ENCODE measurements at regions not wholly inside any gene's neighbourhood (a gene's known extent, or its start where the extent isn't known, plus 50 kb on each side); places are given as distances from the start of the nearest gene placed in this dataset.
A peak's percentile ranks its signal among the peaks of the same experiment; 100 is the strongest.

GRCh38 chr20:51306521-51307358 lies 235.8 kb downstream of the NFATC2 start:
- POLR2A ChIA-PET, result interaction anchor here (0.7 kb wide), 1 partner anchor 326 kb away, joined by 4 read pairs; no protein-coding TSS in a partner anchor
- H3K27ac ChIP-seq (ENCODE audit: extremely low read depth, low read depth, low read length), result no peak overlapping the region
- peak; percentile 83 for FAIRE-seq
- no peaks in the 10 kb centered on the region for H3K79me2 ChIP-seq (ENCODE audit: control insufficient read depth, insufficient read depth, low read length)
- peak; percentile 75 to 83 (median 82) for DNase-seq (ENCODE audit: extremely low read depth in 1 of 4, low spot score in 3 of 4)
- no peak overlapping the region for H2AFZ ChIP-seq (ENCODE audit: low read depth, low read length)
- H3K9me3 ChIP-seq (replicated peaks; ENCODE audit: control insufficient read depth, insufficient read depth, low read depth, low read length), result no peaks in the 10 kb centered on the region
- H3K36me3 ChIP-seq (ENCODE audit: control insufficient read depth, insufficient read depth, low read length), result no peaks in the 10 kb centered on the region
- H3K4me1 ChIP-seq (replicated peaks in 1 of 2; ENCODE audit: control insufficient read depth in 2 of 2, insufficient read depth in 2 of 2, low read length in 2 of 2), result peaks cover 0 to 5% of the 10 kb centered on the region in 2 experiments; a peak in 1 of 5 replicates
- CTCF ChIA-PET (ENCODE audit: low intra/inter-chr PET ratio), result interaction anchor here (0.7 to 3.0 kb wide), 6 partner anchors 87 to 515 kb away, joined by 3 to 13 read pairs (median 4); partner anchors contain the start of gene BCAS4
- BruUV-seq (replicated peaks), result no TSS peak
- no peaks in the 10 kb centered on the region for H3K9me1 ChIP-seq (ENCODE audit: control insufficient read depth, insufficient read depth, low read length)
- peaks cover 3 to 11% of the 10 kb centered on the region in 2 experiments; a peak in 3 of 5 replicates for H3K27me3 ChIP-seq (ENCODE audit: control insufficient read depth in 2 of 2, insufficient read depth in 2 of 2, low read length in 2 of 2)
- 0 out of 4 replicates have a peak overlapping the region, but pooled peaks of 1 of the 2 experiments have one; percentile 16 for H3K9ac ChIP-seq (ENCODE audit: insufficient read depth in 1 of 2, low read depth in 2 of 2, low read length in 2 of 2)
- H3K4me3 ChIP-seq, result no peak overlapping the region
- ATAC-seq, result peak; percentile 100
- intact Hi-C loops (cut with micrococcal nuclease) (loop anchor here (1.0 to 10.0 kb wide), 3 partner anchors 86 to 512 kb away; partner anchors contain the start of gene BCAS4), in situ Hi-C loops (cut with MboI) (loop anchor here (5.0 to 10.0 kb wide), 2 partner anchors 319 to 512 kb away; partner anchors contain the start of gene BCAS4)
- no peaks in the 10 kb centered on the region for H4K20me1 ChIP-seq (replicated peaks; ENCODE audit: control insufficient read depth, insufficient read depth, low read length)
- WGBS (ENCODE audit: insufficient coverage, low coverage, missing lambda C conversion rate), result 15% methylated on average over 29 of the region's 29 CpGs
- H3K4me2 ChIP-seq (ENCODE audit: insufficient read depth, low read length), result no peak overlapping the region
- TF ChIP-seq SMC3 (conservative IDR thresholded peaks at IDR 0.05; ENCODE audit: insufficient read depth, low read depth, low read length) (peak; percentile 89), ESRRB (CRISPR knock-in tag; IDR thresholded peaks at IDR 0.05; ENCODE audit: borderline replicate concordance) (no peak), CC2D1A (IDR thresholded peaks at IDR 0.05) (peak; percentile 75), CBFB (CRISPR knock-in tag; IDR thresholded peaks at IDR 0.05) (0 out of 2 replicates have a peak, but pooled peaks have one; percentile 65), CREM (IDR thresholded peaks at IDR 0.05; ENCODE audit: low read depth) (peak; percentile 51; the same call in 1 of the 2 replicates), FOXA1 (IDR thresholded peaks at IDR 0.05; ENCODE audit: borderline replicate concordance) (no peak), RAD21 (CRISPR knock-in tag; conservative IDR thresholded peaks at IDR 0.05 in 1 of 2, IDR thresholded peaks at IDR 0.05 in 1 of 2) (peak; percentile 93 to 96), TEAD1 (CRISPR knock-in tag; IDR thresholded peaks at IDR 0.05) (no peak), ZBTB17 (CRISPR knock-in tag; IDR thresholded peaks at IDR 0.05) (0 out of 2 replicates have a peak, but pooled peaks have one; percentile 55), STAT5A (IDR thresholded peaks at IDR 0.05; ENCODE audit: borderline replicate concordance, low read length) (no peak), RREB1 (CRISPR knock-in tag; IDR thresholded peaks at IDR 0.05) (0 out of 2 replicates have a peak, but pooled peaks have one; percentile 27), CTBP1 (IDR thresholded peaks at IDR 0.05; ENCODE audit: borderline replicate concordance) (peak; percentile 39; the same call in 1 of the 2 replicates), ARID2 (IDR thresholded peaks at IDR 0.05) (peak; percentile 62; the same call in 1 of the 2 replicates), TAF15 (IDR thresholded peaks at IDR 0.05; ENCODE audit: low read depth, low read length) (no peak)

Data from K562 (cell line).